Loucy (cell line): ENCODE measurements at regions not wholly inside any gene's neighbourhood (a gene's known extent, or its start where the extent isn't known, plus 50 kb on each side); places are given as distances from the start of the nearest gene placed in this dataset.

Experiments used
- CTCF ChIP-seq: fragments of 200-600 bp; sonication (generic); conservative IDR thresholded peaks from 2 replicates; pipeline ENCODE4 v1.5.1; 2014; ENCODE audit warnings: mild to moderate bottlenecking, antibody characterized with exemption, low read length
- EZH2phosphoT487 ChIP-seq: fragments of 200-600 bp; IDR thresholded peaks from 2 replicates; pipeline ENCODE4 v1.6.1; 2018; ENCODE audit warnings: antibody characterized with exemption, mild to moderate bottlenecking, moderate library complexity, borderline replicate concordance

- no peak for TF ChIP-seq CTCF
- TF ChIP-seq EZH2phosphoT487 = no peak
These were observed 483.7 kb downstream of the ELAVL2 start for GRCh38 chr9:23342291-23342690.
